CD4-positive, alpha-beta T cell treated with Interleukin-21 for 1 hour (primary cell): ENCODE measurements at regions not wholly inside any gene's neighbourhood (a gene's known extent, or its start where the extent isn't known, plus 50 kb on each side); places are given as distances from the start of the nearest gene placed in this dataset.

Experiments used
- DNase-seq: peaks from one replicate; pipeline ENCODE4 v3.0.0-alpha.2; 2020

DNA sequence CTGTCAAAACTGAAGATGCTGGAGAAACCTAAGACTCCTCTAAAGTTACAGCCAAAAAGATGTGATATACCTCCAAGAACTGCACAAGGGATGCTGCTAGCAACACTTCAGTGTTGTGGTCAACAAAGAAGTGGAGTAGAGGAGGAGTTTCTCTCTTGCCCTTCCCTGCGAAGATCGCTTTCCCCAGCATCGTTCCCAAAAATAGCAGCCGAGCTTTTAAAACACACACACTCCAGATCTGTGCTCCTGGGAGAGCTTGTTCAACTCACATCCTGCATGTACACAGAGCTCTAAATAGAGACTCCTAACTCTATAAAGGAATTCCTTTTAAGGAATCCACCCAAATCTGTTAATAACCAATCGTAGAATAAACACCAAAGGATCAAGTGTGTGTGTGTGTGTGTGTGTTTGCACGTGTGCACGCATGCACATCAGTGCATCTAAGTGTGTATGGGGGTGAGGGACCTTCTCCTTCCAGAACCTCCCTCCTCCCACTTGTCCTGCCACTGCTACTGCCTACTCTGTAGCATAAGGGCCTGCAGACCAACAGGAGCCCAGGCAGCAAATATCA, 58.5 kb downstream of the PSMG1 start:
- no peak for DNase-seq

DNA sequence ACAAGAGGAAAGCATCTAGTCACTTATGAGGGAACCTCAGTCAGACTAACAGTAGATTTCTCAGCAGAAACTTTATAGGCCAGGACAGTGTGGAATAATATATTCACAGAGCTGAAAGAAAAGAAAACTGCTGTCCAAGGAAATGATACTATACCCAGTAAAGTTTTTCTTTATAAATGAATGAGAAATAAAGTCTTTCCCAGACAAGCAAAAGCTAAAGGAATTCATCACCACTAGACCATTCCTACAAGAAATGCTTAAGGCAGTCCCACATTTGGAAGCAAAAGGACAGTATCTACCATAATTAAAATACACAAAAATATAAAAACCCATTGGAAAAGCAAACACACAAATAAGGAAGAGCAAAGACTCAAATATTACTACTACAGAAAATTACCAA, 59.9 kb downstream of the PSMG1 start:
- DNase-seq = no peak

DNA sequence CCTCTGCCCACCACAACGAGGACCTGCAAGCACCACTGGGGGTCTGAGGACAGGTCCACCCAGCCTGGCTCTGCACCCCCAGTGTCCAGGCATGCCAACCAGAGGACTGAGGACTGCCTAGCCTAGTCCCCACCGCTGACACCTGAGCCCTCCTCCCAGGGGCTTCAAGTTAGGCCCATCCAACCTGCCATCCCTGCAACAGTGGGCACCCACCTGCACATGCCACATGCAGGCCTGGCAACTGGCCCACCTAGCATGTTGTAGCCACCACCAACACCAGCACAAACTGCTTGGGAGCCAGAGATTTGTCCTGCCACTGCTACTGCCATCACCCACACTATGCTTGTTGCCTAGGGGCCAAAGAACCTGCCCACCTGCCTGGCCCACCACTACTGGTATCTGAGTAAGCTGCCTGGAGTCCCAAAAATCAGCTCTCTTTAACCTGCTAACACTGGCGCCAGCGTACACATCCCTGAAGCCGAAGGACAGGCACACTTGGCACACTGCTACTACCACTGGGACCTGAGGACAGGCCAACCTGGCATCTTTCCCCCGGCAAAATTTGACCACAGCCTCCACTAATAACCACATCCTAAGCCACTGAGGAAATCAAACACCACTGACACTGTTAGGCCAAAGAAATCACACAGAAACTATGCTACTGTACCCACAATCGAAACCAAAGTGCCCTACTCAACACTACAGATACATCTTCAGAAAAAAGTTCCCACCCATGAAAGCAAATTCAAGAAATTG, 61.5 kb downstream of the PSMG1 start:
- no peak for DNase-seq

DNA sequence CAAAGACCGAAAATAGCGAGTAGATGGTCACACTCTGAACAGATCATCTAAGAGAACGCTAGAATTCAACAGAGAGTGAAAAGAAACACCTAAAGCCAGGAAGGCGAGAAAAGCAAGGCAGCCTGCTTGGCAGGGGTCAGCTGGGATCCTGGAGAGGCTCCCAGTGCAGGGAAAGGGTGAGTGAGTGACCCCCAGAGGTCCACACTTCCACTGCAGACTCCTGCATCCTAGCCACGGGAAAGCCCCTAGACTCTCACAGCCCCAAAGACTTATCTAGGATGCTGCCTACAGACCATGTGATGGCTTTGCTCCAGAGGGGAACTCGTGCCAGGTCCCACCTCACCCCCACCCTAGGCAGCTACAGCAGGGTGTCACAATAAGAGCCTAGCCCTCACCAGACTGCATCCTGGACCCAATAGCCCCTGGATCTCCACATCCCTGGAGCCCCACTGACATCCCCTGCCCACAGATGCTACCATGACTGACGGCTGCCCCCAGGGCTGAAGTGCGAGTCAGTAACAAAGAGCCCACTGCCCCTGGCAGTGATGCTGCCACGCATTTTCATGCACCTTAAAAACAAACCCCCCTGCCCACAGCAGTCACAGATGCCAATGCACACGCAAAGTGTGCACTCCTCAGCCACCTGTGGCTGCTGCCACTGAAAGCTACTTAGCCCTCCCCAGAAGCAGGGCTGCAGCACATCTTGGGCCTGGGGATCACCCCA, 62.2 kb downstream of the PSMG1 start:
- DNase-seq = no peak

DNA sequence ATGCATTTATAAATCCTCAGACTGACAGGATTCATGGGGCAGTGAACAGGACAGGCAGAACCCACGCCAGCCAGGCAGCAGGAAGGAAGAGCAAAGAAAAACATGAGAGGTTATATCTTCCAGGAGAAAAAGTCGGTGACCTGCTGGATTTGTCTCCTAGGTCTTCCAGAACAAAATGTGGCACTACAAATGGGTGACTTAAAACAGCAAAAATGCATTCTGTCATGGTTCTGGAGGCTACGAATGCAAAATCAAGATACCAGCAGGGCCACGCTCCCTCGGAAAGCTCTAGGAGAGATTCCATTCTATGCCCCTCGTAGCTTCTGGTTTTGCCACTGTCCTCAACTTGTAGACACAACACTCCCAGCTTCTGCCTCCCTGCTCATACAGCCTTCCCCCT, 63.4 kb downstream of the PSMG1 start:
- no peak for DNase-seq

DNA sequence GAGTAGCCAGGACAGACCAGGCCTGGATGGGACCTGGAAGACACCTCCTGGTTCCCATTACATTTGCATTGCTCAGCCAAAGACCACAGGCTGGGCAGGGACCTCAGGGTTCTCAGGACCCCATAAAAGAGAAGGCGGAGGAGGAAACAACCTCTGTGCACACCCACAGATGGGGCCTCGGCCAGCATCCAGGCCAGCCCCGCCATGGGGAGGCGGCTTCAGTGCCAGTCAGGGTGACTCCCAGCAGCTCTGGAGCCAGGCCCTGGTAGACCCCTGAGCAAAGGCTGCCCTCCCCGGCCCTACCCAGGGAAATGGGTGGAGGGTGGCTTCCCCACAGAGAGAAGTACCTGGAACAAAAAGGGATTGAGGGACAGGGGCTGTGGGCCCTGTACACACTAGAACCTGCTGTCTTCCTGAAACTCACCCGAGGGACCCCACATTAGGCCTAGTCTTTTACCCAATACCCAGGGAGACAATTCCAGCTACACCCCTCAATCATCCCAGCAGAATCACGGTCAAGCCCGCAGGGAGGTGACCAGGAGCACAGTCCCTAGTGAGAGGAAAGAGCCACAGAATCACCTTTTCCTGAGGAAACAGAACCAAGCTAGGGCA, 64.5 kb downstream of the PSMG1 start:
- DNase-seq = no peak

DNA sequence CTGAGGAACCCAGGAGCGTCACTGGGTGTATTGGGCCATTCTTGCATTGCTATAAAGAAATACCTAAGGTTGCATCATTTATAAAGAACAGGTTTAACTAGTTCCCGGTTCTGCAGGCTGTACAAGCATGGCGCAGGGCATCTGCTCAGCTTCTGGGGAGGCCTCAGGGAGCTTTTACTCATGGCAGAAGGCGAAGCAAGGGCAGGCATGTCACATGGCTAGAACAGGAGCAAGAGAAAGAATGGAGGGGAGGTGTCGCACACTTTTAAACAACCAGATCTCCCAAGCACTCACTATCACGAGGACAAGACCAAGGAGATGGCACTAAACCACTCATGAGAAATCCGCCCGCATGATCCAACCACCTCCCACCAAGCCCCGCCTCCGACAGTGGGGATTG, 65.2 kb downstream of the PSMG1 start:
- DNase-seq = no peak

DNA sequence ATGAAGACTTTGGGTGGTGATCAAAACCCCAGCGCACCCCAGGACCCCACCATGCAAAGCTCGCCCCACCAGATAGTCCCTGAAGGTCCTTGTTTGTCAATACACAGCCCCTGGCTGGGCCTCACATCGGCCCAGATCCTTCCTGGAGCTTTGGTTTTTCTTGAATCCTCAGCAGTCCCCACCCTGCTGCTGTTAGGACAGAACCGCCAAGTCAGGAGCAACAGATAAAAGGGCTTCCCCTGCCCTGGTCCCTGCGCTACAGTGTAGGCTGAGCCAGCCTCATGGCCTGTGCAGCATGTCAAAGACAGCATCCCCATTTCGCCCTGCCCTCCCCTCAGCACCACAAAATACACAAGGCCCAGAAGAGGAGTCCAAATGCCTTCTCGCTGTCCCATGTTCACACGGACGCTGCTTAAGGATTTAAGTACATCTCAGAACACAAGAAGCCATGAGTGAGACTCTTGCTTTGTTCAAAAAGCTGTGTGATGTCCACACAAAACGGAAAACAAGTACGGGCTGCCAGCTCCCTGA, 65.7 kb downstream of the PSMG1 start:
- DNase-seq = no peak

DNA sequence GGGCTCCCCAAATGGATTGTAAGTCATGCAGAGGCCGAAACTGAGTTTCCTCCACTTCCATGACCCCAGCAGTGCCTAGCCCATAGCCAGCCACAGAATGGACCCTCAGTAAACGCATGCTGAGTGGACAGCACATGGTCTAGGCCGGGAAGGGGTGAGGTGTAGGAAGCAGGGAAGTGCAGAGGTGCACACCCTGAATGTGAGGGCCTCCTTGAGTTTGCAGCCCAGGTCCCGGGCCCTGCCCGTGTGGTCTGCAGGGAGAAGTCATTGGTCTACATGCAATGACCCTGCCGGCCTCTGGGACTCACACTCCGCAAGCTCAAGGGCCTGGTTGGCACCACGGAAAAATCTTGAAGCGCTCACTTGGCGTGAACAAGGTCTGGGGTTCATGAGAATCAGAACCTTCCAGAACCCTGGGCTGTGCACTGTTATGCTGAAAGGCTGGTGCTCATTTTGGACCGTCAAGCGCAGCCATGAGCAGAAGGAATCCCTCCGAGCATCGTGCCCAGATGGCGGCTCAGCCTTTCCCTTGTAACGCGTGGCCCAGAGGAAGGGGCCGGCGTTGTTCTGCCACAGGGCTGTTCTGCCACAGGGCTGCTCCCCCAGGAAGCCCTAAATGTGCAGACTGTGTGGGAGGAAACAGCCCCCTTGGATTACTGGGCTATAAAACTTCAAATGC, 66.4 kb downstream of the PSMG1 start:
- DNase-seq = no peak

DNA sequence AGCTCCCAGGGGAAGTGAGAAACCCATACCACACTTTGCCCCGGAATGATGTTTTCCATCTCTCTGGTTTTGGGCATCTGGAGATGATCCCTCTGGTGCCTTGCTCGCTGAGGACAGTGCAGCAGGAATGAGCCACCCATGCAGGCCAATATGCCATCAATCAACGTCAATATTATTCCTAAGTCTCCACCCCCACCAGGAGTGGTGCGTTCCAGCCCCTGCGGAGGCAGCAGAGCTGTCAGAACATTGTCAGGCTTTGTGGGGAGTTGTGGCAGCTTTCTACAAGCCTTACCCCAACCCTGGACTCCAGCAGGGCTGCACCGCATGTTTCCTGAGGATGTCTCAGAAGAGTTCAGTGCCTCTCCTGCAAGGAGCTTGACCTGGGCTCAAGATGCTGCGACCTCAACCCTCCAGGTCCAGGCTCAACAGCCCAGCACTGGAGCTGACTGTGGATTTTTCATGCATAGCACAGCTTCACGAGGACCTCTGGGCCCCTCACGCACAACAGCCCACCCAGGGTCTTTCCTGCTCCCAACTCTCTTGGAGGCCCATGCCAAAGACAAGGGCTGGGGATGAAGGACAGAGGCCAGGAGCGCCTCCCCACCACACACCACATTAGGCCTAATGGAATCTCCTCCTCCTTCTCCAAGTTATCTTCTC, 67.5 kb downstream of the PSMG1 start:
- no peak for DNase-seq

DNA sequence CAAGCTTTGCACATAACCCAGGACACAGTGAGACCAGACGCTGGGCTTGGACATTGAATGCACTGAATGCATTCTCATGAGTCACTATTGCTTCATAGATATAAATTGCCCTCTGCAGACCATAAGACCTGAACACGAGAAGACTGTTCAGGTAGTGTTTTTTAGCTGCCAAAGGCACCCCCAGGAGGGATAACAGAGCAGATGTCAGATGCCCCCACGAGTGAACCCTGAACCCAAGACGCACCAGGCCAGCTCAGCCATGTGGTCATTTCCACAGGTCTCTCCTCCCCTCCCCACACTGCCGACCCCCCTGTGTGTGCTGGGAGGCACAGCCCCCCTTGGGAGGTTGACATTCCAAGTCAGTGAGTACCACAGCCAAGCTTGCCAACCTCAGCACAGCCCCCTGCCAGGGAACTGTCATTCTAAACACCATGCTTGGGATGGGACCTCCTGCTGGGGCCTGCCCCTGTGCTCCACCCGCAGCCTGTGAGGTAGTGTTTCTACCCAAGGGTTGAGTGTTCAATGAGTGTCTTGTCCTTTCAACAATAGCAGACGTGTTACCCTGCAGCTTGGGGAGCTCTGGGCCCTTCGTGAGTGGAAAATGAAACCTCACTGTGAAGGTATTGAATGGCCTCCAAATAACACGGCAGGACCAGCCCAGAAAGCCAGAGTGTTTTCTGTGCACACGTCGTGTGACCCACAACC, 68.2 kb downstream of the PSMG1 start:
- DNase-seq = no peak

DNA sequence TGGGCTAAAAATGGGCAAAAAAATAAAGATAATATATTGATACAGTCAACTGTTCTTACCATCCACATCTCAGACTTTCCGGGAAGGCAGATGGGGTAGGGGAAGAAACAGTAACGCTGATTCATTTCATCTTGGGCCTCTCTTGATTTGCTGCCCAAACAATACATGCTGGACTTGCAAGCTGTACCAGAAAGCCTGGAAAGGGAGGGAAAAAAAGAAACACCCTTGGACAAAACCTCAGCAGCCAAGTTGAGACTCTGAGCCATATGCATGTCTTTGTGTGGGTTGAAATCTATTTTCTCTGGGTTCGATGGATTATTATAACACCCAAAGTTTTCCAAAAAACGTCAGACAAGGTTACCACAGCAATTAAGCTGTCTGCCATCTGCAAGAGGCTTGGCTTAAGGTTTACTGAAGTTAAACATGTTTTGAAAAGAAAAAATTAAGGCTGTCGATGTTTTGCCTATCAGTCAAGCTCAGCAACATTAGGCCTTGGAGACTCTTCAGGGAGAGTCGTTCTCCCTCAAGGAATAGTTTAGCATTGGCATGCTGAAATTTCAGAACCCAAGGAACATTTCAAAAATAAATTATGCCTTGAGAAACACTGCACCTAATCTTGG, 71.2 kb downstream of the PSMG1 start:
- DNase-seq = no peak

DNA sequence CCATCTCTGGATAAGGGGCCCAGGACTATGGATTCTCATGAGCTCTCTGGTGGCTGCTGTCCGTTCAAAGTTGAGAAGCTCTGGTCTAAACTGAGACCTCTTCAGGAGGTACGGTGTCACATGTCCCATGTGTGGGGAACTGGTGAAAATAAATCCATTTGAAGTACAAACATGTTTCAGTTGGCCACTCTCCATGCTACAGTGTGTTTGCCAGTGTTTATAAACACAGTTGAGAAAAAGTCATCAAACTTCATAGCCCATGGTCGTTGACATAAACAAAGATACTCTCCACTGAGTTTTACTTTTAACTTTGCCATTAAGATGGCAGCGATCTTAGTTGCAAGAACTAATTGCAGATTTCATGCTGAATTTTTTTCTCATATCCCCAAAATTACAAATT, 72.8 kb downstream of the PSMG1 start:
- DNase-seq = no peak

DNA sequence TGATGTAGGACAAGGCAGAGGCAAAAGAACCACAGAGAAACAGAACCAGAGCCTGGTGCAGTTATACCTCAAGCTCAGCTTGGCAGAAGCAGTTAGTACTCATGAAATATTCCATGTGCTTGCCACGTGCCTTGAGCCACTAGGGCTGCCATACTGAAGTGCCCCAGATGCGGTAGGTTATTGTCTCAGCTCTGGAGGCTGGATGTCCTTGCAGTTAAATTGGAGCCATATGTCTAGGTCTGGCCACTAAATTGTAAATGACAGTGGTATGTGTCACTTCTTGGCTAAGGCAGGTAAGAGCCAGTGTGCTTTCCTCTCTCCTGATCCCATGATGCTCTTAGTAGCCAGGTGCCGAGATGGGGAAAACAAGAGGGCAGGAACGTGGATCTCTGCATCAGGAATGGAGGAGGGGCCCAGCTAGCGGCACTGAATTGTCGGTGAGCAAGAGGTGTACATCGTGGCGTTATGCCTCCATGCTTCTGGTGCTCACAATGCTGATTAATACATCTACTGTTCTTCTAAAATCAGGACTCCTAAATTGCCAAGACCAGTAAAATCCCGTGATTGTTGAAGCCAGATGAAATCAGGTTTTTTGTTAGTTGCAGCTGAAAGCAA, 73.5 kb downstream of the PSMG1 start:
- no peak for DNase-seq

DNA sequence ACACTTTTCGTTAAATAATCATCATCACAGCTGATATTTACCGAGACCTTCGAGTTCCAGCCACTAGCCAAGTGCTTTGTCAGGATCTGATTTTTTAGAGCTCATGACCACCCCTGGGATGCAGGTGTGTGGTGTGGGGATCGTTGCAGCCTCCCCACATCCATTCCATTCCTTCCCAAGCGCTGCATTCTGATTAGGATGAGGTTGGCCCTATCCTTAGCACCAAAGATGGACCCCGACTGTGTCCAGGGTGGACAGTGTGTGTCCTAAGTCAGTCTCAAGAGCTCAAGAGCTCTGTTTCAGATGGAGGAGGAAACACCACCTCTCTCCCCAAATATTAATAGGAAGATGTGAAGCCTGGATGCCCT, 74.1 kb downstream of the PSMG1 start:
- DNase-seq = no peak

DNA sequence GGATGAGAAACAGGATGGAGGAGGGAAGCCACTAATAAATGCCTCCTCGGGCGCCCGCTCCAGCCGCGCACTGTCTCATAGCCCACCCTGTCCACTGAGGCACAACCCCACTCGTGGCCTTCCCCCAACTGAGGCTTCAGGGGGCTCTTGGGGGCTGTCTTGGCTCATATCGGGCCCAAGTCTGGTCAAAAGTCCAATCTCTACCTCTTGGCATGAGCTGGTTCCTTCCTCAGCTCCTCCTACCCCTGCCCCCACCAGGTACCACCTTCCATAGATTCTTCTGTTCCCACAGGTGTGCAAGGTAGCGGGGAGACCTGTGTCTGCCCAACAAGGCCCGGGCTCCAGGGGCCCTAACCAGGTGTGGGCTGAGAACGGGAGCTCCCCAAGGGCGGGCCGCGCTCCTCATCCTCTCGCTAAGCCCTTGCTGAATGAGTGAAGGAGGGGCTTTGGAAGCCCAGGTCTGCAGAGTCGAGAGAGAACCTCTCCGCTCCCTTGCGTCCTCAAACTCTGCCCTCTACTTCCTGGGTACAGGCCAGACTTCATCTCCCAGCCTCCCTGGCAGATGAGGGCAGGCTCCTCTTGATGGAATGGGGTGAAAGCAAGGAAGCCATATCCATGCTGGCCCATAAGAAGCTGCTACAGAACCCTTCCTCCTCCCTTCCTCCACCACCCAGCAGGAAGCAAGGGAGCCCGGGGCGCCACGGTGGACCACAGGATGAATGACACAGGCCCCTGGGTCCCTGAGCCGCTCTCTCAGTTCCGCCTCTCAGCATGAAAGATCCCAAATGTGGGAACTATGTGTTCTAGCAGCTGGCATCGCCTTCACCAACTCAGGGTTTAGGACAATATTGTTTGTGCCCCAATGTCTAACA, 74.7 kb downstream of the PSMG1 start:
- DNase-seq = no peak

DNA sequence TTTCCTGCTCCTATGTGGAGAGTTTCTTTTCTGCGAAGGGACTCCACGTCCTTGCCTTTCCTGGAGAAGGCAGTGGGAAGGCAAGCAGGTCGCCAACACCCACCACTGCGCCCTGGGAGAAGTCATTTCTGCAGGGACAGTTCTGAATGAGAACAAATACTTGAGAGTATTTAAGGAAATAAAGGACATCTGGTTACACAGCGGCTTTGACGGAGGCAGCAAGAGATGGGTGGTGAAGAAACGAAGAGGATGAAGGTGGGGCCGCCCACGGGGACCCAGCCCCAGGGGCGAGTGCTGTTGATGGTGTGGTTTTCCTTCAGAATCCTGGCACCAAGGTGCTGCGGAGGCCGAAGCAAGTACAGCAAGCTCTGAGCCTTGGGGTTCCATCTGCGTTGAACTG, 75.5 kb downstream of the PSMG1 start:
- DNase-seq = no peak

DNA sequence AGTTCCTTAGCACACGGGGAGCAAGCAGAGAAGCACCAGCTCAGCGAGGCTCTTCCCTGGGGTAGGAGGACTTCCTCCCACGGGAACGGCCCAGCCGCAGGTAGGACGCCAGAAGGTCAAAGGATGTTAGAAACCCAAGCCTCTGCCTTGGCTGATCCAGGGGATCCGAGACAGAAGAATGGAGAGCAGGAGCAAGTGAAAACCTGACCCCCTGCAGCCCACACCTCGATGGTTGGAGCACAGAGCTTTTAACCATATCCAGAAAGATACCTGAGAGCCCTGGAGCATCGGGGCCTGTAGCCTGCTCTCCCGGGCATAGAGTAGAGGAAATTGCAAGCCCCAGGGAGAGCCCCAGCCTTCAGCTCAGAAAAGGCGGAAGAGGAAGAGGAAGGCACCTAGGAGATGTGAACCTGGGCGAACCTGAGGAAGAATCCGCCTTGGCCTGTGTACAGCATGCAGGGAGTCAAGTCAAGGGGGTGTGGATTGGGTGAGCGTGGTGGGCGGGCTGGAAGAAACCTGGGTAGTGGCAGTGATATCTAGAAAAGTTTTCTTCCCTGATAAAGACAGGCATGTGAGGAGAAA, 76.3 kb downstream of the PSMG1 start:
- DNase-seq = no peak

DNA sequence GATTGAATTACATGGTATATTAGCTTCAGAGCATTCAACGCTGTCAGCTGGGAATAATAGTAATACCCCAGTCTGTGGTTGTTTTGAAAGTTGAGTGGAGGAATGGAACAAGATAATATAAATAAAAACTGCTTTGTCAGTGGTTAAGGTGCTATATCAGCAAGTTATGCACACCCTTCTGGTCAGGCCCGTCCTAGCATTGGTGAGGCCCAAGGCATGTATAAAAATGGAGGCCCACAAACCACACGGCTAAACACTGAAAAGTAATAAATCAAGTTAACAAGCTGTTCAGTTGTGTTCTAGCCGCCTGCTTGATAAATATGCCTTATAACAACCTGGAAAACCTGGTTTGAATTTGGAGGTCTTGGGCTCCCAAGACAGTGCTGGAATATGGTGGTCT, 77.4 kb downstream of the PSMG1 start:
- no peak for DNase-seq

DNA sequence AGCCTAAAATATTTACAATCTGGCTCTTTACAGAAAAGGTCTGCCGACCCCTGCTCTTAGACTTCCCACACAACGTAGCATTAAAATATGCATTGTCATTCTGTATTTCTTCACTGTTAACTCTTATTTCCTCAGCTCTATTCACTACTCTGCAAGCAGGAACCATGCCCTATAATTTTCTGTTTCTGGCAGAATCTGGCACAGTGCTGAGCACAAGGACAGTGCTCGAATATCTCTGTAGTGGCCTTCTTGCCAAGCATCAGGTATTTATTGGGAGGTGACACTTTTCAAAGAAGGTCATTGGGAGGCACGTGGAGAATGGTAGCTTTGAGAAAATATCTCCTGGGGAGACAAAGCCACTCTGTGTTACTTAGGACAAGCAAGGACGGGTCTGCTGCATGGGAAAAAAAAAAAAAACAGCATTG, 77.9 kb downstream of the PSMG1 start:
- no peak for DNase-seq
